Natural killer cell (primary cell): ENCODE measurements at regions not wholly inside any gene's neighbourhood (a gene's known extent, or its start where the extent isn't known, plus 50 kb on each side); places are given as distances from the start of the nearest gene placed in this dataset.
A peak's percentile ranks its signal among the peaks of the same experiment; 100 is the strongest.

Experiments used
- ATAC-seq, 3 donors: fragments of 150-1000 bp in 2 of 3; fragments of 200-7000 bp in 1 of 3; cut with Tn5 transposase; 1 replicate in 1 of 3; 2 replicates in 2 of 3; pipeline ENCODE4 v1.10.0; 2021; ENCODE audit warnings: mild to moderate bottlenecking in 2 of 3, moderate library complexity in 2 of 3
- DNase-seq, 2 donors: peaks; one replicate each; pipeline versions ENCODE4 v3.0.0 to v3.0.0-alpha.2; 2013 to 2021; ENCODE audit warnings: mixed read lengths in 1 of 2
- H3K27ac ChIP-seq: one replicate; pipeline ENCODE4 v1.5.1; 2013; ENCODE audit warnings: mild to moderate bottlenecking, low read length
- H3K27me3 ChIP-seq: one replicate; pipeline ENCODE4 v1.6.1; 2013; ENCODE audit warnings: low read length; ENCODE audit not compliant: control insufficient read depth, insufficient read depth
- H3K36me3 ChIP-seq: one replicate; pipeline ENCODE4 v1.6.1; 2013; ENCODE audit warnings: low read length; ENCODE audit not compliant: control insufficient read depth, insufficient read depth
- H3K4me1 ChIP-seq: one replicate; pipeline ENCODE4 v1.6.1; 2013; ENCODE audit warnings: low read length; ENCODE audit not compliant: control insufficient read depth, insufficient read depth
- H3K4me3 ChIP-seq: one replicate; pipeline ENCODE4 v1.5.1; 2013; ENCODE audit warnings: low read length
- H3K9me3 ChIP-seq: one replicate; pipeline ENCODE4 v1.6.1; 2013; ENCODE audit warnings: low read length; ENCODE audit not compliant: control insufficient read depth, insufficient read depth
- H3K27ac Mint-ChIP-seq, 2 donors: one replicate each; pipeline ENCODE4 v1.8.0; 2022; ENCODE audit warnings: mild to moderate bottlenecking in 2 of 2, mixed read lengths in 2 of 2, moderate library complexity in 1 of 2
- H3K27me3 Mint-ChIP-seq, 2 donors: one replicate each; pipeline ENCODE4 v1.8.0; 2022; ENCODE audit warnings: low read depth in 2 of 2, mixed read lengths in 2 of 2
- H3K36me3 Mint-ChIP-seq: one replicate; pipeline ENCODE4 v1.8.0; 2022; ENCODE audit warnings: mixed read lengths
- H3K4me1 Mint-ChIP-seq, 2 donors: one replicate each; pipeline ENCODE4 v1.8.0; 2022; ENCODE audit warnings: mixed read lengths in 2 of 2
- H3K4me3 Mint-ChIP-seq: one replicate; pipeline ENCODE4 v1.8.0; 2022; ENCODE audit warnings: mild to moderate bottlenecking, moderate library complexity, mixed read lengths
- H3K9me3 Mint-ChIP-seq, 2 donors: one replicate each; pipeline ENCODE4 v1.8.0; 2022; ENCODE audit warnings: mixed read lengths in 2 of 2
- CTCF ChIP-seq: fragments of 200-600 bp; IDR thresholded peaks from one replicate; pipeline ENCODE4 v1.8.0; 2022; ENCODE audit warnings: antibody characterized with exemption
- WGBS: methylation state at CpG from one replicate; pipeline ENCODE4 v1.1.7; 2013; ENCODE audit warnings: missing lambda C conversion rate; ENCODE audit not compliant: insufficient coverage; 5-methylcytosine and 5-hydroxymethylcytosine counted together
- intact Hi-C: fragments of 100-400 bp; cut with micrococcal nuclease; formaldehyde crosslinking; loops from one replicate; pipeline ENCODE4 v1.14.2; 2022

- Histone ChIP-seq H3K27ac (no peak overlapping the region), H3K36me3 (no peaks in the 10 kb centered on the region), H3K4me3 (no peak overlapping the region), H3K27me3 (no peaks in the 10 kb centered on the region), H3K9me3 (no peaks in the 10 kb centered on the region), H3K4me1 (peaks cover 8% of the 10 kb centered on the region)
- DNase-seq: peak; percentile 17 to 91
- Mint-ChIP-seq H3K36me3 (no peaks in the 10 kb centered on the region), H3K4me1 (peaks cover 6 to 9% of the 10 kb centered on the region in 2 donors), H3K27me3 (peaks cover 0 to 2% of the 10 kb centered on the region in 2 donors), H3K27ac (peak overlapping the region; percentile 3 to 33), H3K9me3 (no peaks in the 10 kb centered on the region), H3K4me3 (no peak overlapping the region)
- no peak for TF ChIP-seq CTCF
- intact Hi-C loops: no loop called here
- 37% methylated on average over 3 of the region's 3 CpGs for WGBS
- ATAC-seq: peak; percentile 42 to 72 (median 44)
Observed at GRCh38 chr15:63436872-63437375, 55.3 kb upstream of the CA12 start.

- Mint-ChIP-seq H3K27ac (no peak overlapping the region), H3K4me1 (peaks cover 6 to 9% of the 10 kb centered on the region in 2 donors), H3K4me3 (no peak overlapping the region), H3K27me3 (no peaks in the 10 kb centered on the region), H3K9me3 (no peaks in the 10 kb centered on the region), H3K36me3 (no peaks in the 10 kb centered on the region)
- Histone ChIP-seq H3K4me1 (peaks cover 8% of the 10 kb centered on the region), H3K36me3 (no peaks in the 10 kb centered on the region), H3K27ac (no peak overlapping the region), H3K4me3 (no peak overlapping the region), H3K9me3 (no peaks in the 10 kb centered on the region), H3K27me3 (no peaks in the 10 kb centered on the region)
- peak in 1 of 2 donors; percentile 33 for DNase-seq
- 82% methylated on average over 7 of the region's 7 CpGs for WGBS
- TF ChIP-seq CTCF: no peak
- no peak for ATAC-seq
- intact Hi-C loops: no loop called here
Observed at GRCh38 chr15:63439536-63440264, 58.1 kb upstream of the CA12 start.

- H3K4me3 Mint-ChIP-seq: no peak overlapping the region
Observed at GRCh38 chr15:63440265-63440648, 58.6 kb upstream of the CA12 start.

More at GRCh38 chr15:63440265-63440648, 58.6 kb upstream of the CA12 start:
- Histone ChIP-seq H3K36me3 (no peaks in the 10 kb centered on the region), H3K27me3 (no peaks in the 10 kb centered on the region), H3K4me1 (peaks cover 8% of the 10 kb centered on the region), H3K4me3 (no peak overlapping the region), H3K9me3 (no peaks in the 10 kb centered on the region), H3K27ac (no peak overlapping the region)
- no peaks in the 10 kb centered on the region for H3K36me3 Mint-ChIP-seq
- no peak overlapping the region for H3K27ac Mint-ChIP-seq
- DNase-seq: no peak
- no peak for TF ChIP-seq CTCF
- no peak for ATAC-seq
- intact Hi-C loops: no loop called here
- no peaks in the 10 kb centered on the region for H3K9me3 Mint-ChIP-seq
- no peaks in the 10 kb centered on the region for H3K27me3 Mint-ChIP-seq
- WGBS: 95% methylated on average over 2 of the region's 3 CpGs
- H3K4me1 Mint-ChIP-seq: peaks cover 6 to 9% of the 10 kb centered on the region in 2 donors
